ENCODE measurements at regions not wholly inside any gene's neighbourhood (a gene's known extent, or its start where the extent isn't known, plus 50 kb on each side); places are given as distances from the start of the nearest gene placed in this dataset.

GRCh38 chr3:106882297-106882696 lies 494.9 kb upstream of the CCDC54 start:
- H4K20me1 ChIP-seq (ENCODE audit: insufficient read depth, low read length): no peaks in the 10 kb centered on the region
- no peak overlapping the region for H3K4me3 ChIP-seq (ENCODE audit: low read depth, low read length, poor library complexity, severe bottlenecking)
- H3K27me3 ChIP-seq (ENCODE audit: insufficient read depth, low read length): no peaks in the 10 kb centered on the region
- no peak overlapping the region for H2AFZ ChIP-seq (ENCODE audit: low read length)
- H3K36me3 ChIP-seq (ENCODE audit: insufficient read depth, low read length): no peaks in the 10 kb centered on the region
- no peaks in the 10 kb centered on the region for H3K9me3 ChIP-seq (ENCODE audit: low read length)
- H3K4me1 ChIP-seq (ENCODE audit: insufficient read depth, low read length, severe bottlenecking): no peaks in the 10 kb centered on the region
- no peak overlapping the region for H3K4me2 ChIP-seq (ENCODE audit: low read length)
- H3K79me2 ChIP-seq (ENCODE audit: insufficient read depth, low read length): no peaks in the 10 kb centered on the region
- H3K9ac ChIP-seq (ENCODE audit: low read length): no peak overlapping the region
- H3K27ac ChIP-seq (ENCODE audit: low read depth, low read length, poor library complexity, severe bottlenecking): no peak overlapping the region
- no peaks in the 10 kb centered on the region for H3F3A ChIP-seq (ENCODE audit: insufficient read depth, low read length)
- H3K9me2 ChIP-seq (ENCODE audit: low read depth, low read length): no peaks in the 10 kb centered on the region
- TF ChIP-seq CTCF (IDR thresholded peaks at IDR 0.05; ENCODE audit: low read length) (no peak), EZH2 (IDR thresholded peaks at IDR 0.05; ENCODE audit: borderline replicate concordance, low read length) (no peak)

- Histone ChIP-seq H2AFZ (ENCODE audit: low read length) (no peak overlapping the region), H3K4me2 (ENCODE audit: low read length) (no peak overlapping the region), H3K9me2 (ENCODE audit: low read depth, low read length) (no peaks in the 10 kb centered on the region), H3K9me3 (ENCODE audit: low read length) (no peaks in the 10 kb centered on the region), H3K27me3 (ENCODE audit: insufficient read depth, low read length) (no peaks in the 10 kb centered on the region), H3F3A (ENCODE audit: insufficient read depth, low read length) (no peaks in the 10 kb centered on the region), H3K9ac (ENCODE audit: low read length) (no peak overlapping the region), H3K4me1 (ENCODE audit: insufficient read depth, low read length, severe bottlenecking) (no peaks in the 10 kb centered on the region), H3K36me3 (ENCODE audit: insufficient read depth, low read length) (no peaks in the 10 kb centered on the region), H3K4me3 (ENCODE audit: low read depth, low read length, poor library complexity, severe bottlenecking) (no peak overlapping the region), H3K79me2 (ENCODE audit: insufficient read depth, low read length) (no peaks in the 10 kb centered on the region), H3K27ac (ENCODE audit: low read depth, low read length, poor library complexity, severe bottlenecking) (no peak overlapping the region), H4K20me1 (ENCODE audit: insufficient read depth, low read length) (no peaks in the 10 kb centered on the region)
- TF ChIP-seq EZH2 (IDR thresholded peaks at IDR 0.05; ENCODE audit: borderline replicate concordance, low read length) (no peak), CTCF (IDR thresholded peaks at IDR 0.05; ENCODE audit: low read length) (no peak)
Observed at GRCh38 chr3:106906074-106906473, 471.2 kb upstream of the CCDC54 start.

GRCh38 chr3:106908181-106908938 lies 468.9 kb upstream of the CCDC54 start:
- Histone ChIP-seq H4K20me1 (ENCODE audit: insufficient read depth, low read length) (no peaks in the 10 kb centered on the region), H3K4me1 (ENCODE audit: insufficient read depth, low read length, severe bottlenecking) (no peaks in the 10 kb centered on the region), H3K4me3 (ENCODE audit: low read depth, low read length, poor library complexity, severe bottlenecking) (no peak overlapping the region), H3K36me3 (ENCODE audit: insufficient read depth, low read length) (no peaks in the 10 kb centered on the region), H3K27ac (ENCODE audit: low read depth, low read length, poor library complexity, severe bottlenecking) (no peak overlapping the region), H3K9ac (ENCODE audit: low read length) (no peak overlapping the region), H3K27me3 (ENCODE audit: insufficient read depth, low read length) (no peaks in the 10 kb centered on the region), H3K79me2 (ENCODE audit: insufficient read depth, low read length) (no peaks in the 10 kb centered on the region), H3K4me2 (ENCODE audit: low read length) (no peak overlapping the region), H3F3A (ENCODE audit: insufficient read depth, low read length) (no peaks in the 10 kb centered on the region), H3K9me2 (ENCODE audit: low read depth, low read length) (no peaks in the 10 kb centered on the region), H3K9me3 (ENCODE audit: low read length) (no peaks in the 10 kb centered on the region), H2AFZ (ENCODE audit: low read length) (no peak overlapping the region)
- TF ChIP-seq CTCF (IDR thresholded peaks at IDR 0.05; ENCODE audit: low read length) (no peak), EZH2 (IDR thresholded peaks at IDR 0.05; ENCODE audit: borderline replicate concordance, low read length) (no peak)

Measured in OCI-LY1 (cell line).